G401.6 (cell line): ENCODE measurements at regions not wholly inside any gene's neighbourhood (a gene's known extent, or its start where the extent isn't known, plus 50 kb on each side); places are given as distances from the start of the nearest gene placed in this dataset.

Experiments
- FAIRE-seq: peaks from 2 replicates; lab custom pipeline; 2012; peaks lifted over from hg19 to GRCh38; lab: Jason Lieb, UNC

- no peak for FAIRE-seq
Measured at GRCh38 chr15:93477721-93478120, 388.7 kb upstream of the RGMA start.

DNA sequence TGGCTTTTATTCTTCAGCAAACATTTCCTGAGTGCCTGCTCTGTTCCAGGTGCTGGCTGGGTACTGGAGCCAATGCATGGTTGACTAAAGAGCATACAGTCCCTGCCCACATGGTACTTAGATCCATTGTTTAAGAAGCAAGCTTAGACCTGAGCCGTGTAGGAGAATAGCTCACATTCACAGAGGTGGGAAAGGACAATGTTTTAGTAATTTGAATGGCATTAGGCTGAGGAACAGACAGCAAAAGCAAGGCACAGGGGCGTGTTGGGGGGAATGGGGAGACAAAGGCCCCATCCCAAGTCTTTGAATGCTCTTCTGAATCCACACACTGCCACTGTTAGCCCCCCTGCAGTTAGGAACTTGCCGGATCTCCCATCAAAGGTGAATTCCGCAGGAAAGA lies 388.2 kb upstream of the RGMA start:
- FAIRE-seq = no peak

- no peak for FAIRE-seq
Measured at GRCh38 chr15:93476491-93477177, 387.6 kb upstream of the RGMA start.

- no peak for FAIRE-seq
Measured at GRCh38 chr15:93474728-93475127, 385.7 kb upstream of the RGMA start.

DNA sequence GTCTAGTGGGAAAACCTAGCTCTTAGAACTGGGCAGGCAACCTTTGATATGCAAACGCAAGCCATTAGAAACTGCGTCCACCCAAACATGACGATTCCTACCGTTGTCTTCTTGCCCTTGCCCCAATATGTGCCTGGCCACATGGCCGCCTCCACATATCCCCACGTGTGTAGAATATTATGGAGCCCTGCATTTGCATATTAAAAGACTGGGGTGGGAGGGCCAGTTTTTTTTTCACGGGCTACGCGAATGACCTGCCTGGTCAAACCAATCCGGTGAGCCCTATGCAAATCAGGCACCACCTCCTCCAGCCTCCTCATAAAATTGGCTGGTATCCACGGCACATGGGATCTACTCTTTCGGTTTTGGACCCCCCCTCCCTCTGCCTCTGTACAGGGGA lies 381.0 kb upstream of the RGMA start:
- FAIRE-seq = no peak

GRCh38 chr15:93467337-93467736 lies 378.3 kb upstream of the RGMA start:
- FAIRE-seq = no peak

DNA sequence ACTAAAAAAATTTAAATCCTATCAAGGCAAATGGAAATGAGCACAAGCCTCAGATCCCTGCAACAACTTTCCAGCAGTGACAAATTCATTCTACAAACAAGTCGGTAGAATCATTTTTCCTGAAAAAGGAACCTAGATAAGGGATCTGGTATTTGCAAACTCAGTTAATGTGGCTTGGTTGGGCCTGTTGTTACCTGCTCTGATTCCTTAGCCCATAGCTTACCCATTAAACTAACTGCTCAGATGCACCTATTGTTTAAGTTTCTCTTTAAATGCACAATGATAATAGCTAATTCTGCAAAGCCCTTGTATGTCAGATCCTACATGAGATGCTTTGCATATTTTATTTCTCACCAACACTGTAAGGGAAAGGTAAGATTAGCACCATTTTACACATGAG lies 377.4 kb upstream of the RGMA start:
- no peak for FAIRE-seq

DNA sequence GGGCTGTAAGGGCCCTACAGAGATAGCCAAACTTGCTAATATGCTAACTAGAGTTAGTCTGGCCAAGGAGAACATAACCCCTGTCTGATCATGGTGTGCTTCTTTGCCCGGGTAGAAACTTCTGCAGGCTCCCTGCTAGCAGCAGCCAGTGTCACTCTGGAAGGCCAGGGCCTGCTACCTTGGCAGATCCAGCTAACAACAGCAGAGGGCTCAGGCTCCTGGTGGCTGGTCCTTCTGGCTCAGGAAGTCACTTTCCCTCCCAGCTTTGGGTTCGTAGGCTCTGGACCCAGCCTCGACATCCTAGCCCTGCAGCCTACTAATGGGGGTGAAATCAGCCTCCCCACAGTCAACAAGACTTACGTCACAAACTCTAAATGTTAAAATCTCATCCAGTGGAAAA lies 373.7 kb upstream of the RGMA start:
- FAIRE-seq = no peak

GRCh38 chr15:93460717-93461116 lies 371.7 kb upstream of the RGMA start:
- no peak for FAIRE-seq

DNA sequence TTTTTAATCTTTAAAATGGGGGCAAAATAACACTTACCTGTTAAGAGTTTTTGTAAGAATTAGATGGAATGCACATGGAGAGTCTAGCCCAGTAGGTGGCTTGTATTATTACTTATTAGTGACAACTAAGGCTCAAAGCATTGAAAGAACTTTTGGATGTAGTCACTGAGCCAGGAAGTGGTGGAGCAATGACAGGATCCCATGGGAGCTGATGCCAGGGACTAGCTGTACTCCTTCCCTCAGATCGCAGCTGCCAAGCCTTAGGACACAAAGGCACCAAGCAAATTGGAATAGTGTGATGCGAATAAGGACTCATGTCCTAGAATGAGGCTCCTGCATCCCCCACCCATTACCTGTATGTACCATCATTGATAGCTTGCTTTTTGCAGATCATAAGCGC lies 370.4 kb upstream of the RGMA start:
- FAIRE-seq = no peak

DNA sequence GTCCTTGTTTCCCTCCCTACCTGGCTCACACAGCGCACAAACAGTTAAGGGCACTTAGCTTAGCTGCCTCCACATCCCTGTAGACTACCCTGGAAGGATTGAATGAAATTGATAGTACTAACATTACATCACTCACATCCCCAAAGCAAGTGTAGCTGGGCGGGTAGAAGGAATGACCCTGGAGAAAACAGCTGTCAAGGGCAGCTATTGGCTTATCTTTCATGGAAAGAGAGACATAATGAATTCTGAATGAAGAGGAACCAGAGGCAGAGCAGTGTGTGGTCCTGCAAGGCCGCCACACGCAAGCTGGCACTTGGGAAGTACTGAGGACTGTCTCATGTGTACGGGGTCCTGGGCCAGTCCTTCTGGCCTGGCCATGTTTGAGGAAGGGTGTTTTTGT lies 369.6 kb upstream of the RGMA start:
- no peak for FAIRE-seq

DNA sequence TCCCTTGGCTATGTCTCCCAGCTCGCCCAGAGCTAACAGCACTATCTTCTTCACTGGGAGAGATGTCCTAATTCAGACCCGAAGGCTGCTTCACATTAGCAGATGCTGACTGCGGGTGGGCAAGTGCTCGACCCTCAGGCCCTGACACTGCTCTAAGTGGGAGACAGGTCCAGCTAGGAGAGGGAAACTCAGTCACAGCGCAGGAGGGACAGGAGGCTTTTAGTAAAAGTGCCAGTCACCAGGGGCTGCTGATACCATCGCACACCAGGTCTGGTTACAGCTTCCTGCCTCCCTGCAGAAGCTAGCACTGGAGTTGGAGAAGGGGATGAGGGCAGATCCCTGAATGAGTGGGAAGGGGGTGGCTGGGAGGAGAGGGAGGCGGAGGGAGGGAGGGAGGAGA lies 365.8 kb upstream of the RGMA start:
- no peak for FAIRE-seq

- no peak for FAIRE-seq
Measured at GRCh38 chr15:93452537-93453211, 363.7 kb upstream of the RGMA start.

GRCh38 chr15:93451822-93452221 lies 362.8 kb upstream of the RGMA start:
- no peak for FAIRE-seq

GRCh38 chr15:93451265-93451664 lies 362.3 kb upstream of the RGMA start:
- FAIRE-seq = no peak

DNA sequence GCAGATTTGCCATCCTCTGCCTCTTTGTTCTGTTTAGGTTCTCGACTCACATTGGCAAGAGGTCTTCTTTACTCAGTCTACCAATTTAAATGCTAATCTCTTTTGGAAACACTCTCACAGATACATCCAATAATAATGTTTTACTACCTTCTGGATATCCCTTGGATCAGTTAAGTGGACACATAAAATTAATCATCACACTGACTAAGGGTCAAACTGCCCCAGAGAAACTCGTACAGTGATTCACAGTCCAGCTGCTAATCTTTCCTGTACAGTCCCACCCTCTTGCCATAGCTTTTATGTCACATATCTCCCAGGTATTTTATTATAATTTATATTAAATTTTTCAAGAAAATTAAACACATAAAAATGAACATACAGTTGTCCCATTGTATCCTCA lies 360.8 kb upstream of the RGMA start:
- no peak for FAIRE-seq

- FAIRE-seq = no peak
Measured at GRCh38 chr15:93438310-93438709, 349.3 kb upstream of the RGMA start.

DNA sequence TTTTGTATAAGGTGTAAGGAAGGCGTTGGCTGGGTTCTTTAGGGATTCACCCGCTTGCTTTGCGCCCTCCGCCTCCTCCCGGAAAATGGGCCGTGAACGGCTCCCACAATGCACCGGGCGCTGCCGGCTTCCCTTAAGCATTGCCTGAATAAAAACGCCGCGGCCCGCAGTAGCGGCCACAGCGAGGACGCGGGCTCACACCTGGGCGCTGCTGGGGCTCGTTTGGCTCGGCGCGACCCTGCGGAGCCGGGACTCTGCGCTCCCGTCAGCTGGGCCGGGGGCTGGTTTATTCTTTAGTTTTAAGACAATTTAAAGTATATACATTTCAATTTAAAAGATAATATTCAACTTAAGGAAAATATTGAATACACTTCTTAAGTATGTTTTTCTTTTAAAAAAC lies 343.5 kb upstream of the RGMA start:
- no peak for FAIRE-seq

- no peak for FAIRE-seq
Measured at GRCh38 chr15:93428807-93429351, 339.9 kb upstream of the RGMA start.

- FAIRE-seq = no peak
Measured at GRCh38 chr15:93428150-93428549, 339.1 kb upstream of the RGMA start.

- no peak for FAIRE-seq
Measured at GRCh38 chr15:93424131-93424530, 335.1 kb upstream of the RGMA start.

- no peak for FAIRE-seq
Measured at GRCh38 chr15:93422476-93422875, 333.5 kb upstream of the RGMA start.

- no peak for FAIRE-seq
Measured at GRCh38 chr15:93420477-93420876, 331.5 kb upstream of the RGMA start.

DNA sequence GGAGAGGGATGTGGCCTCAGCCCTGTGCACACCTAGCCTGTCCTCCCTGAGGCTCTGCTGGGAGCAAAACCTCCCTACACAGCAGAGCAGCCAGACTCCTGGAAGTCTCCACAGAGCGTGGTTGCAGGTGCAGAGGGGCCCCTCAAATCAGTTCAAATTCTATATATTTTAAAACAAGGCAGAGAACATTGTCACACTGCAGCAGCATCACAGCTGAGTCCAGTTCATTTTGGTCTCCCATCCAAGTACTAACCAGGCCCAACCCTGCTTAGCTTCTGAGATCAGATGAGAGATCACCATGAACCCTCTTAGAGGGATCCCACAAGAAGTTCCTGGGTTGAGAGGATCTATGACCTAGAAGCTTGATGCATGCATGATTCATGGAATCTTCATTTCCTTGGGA lies 331.0 kb upstream of the RGMA start:
- FAIRE-seq = no peak
